ENCODE measurements at regions not wholly inside any gene's neighbourhood (a gene's known extent, or its start where the extent isn't known, plus 50 kb on each side); places are given as distances from the start of the nearest gene placed in this dataset.

DNA sequence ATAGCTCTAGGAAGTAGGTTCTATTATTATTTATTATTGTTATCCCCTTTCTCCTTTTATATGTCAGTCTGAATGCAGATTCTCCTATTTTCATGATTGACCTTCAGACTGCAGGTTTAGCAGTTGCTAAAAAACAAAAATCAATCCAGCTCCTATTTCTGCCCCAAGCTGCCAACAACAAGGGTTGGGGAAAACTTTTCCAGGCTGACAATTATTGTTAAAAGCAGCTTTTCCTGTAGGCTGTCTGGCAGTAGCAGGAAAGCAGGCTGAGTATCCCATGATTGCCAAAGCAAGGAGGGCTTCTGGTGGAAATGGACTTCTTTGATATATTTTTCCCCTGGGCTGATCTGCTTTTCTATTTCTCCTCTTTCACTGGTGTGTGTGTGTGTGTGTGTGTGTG, 78.0 kb upstream of the CTLA4 start:
- POLR2A ChIA-PET: interaction anchor here (0.6 to 0.9 kb wide), 4 partner anchors 69 to 296 kb away, joined by 3 to 6 read pairs (median 4); no protein-coding TSS in a partner anchor
- Mint-ChIP-seq H3K9me3 (no peaks in the 10 kb centered on the region), H3K4me3 (no peak overlapping the region), H3K27ac (peak overlapping the region in 1 of 10 donors; percentile 8), H3K27me3 (peaks cover 0 to 3% (median 0%) of the 10 kb centered on the region in 5 donors), H3K36me3 (peaks cover 0 to 2% (median 0%) of the 10 kb centered on the region in 3 donors), H3K4me1 (peaks cover 4 to 11% (median 5%) of the 10 kb centered on the region in 4 donors)
- DNase-seq (no peak), ATAC-seq (no peak)

DNA sequence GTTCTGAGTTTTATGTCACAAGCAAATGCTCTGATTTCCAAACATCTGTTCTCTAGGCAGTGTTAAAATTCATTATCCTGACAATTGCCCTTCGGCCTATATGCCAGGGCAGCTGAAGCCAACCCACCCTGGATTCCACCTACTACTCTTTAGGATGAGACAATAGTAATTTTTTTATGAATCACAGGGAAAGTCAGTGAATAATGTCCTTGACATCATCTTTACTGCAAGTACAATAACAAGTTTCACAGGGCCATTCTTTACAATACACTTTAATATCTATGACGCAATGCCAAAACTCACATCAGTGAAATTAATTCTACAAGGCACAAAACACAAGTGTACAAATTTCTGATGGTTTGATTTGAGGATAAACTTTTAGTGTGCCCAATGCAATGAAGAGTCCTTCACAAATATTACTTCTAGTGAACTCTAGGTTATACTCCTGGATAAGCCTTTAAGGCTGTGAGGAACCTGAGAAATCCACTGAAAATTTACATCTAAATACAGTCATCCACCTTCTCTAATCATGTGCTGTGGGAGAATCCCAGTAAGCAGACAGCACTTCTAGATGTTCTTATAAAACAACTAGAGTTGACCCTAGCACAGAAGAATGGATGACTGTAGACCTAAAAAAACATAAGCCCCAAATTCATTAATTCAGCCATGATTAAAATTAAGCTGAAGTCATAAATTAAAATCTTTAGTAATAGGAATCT, 77.3 kb upstream of the CTLA4 start:
- Mint-ChIP-seq H3K4me3 (no peak overlapping the region), H3K27me3 (peaks cover 0 to 3% (median 0%) of the 10 kb centered on the region in 5 donors), H3K9me3 (no peaks in the 10 kb centered on the region), H3K27ac (peak overlapping the region in 1 of 10 donors; percentile 38), H3K36me3 (peaks cover 0 to 2% (median 0%) of the 10 kb centered on the region in 3 donors), H3K4me1 (peaks cover 0 to 7% (median 3%) of the 10 kb centered on the region in 4 donors)
- POLR2A ChIA-PET: interaction anchor here (0.6 kb wide), 1 partner anchor 72 kb away, joined by 3 read pairs; no protein-coding TSS in a partner anchor
- DNase-seq (no peak), ATAC-seq (no peak)

DNA sequence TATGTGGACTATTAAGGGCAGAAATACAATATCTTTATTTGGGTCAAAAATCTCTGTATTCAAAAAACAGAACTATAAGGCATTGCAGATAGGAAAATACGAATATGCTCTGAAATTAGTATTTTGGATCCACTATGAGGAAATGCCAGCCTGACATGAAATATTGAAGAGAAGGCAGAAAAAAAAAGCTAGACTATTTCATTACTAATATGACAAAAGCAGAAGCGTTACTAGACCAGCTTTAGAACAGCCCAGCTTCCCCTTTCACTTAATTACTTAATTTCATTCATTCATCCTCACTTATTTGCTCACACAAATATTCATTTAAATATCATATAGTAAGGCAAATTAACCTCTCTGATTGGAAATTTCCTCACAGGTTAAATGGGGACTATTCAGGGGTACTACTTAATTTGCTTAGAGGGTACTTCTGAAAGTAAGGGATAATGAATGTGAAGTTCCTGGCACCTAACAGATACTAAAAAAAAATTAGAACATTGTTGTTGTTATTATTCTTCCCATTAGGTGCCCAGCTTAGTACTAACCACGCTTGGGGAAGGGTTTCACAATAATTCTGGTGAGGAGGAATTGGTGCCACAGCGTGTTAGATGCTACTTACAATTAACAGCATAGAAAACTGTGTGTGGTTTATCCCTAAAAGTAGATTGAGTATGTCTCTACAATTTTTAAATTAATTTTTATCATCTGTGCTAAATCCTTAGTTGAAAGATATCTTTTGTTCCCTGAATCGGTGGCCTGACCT, 71.1 kb upstream of the CTLA4 start:
- peaks cover 0 to 13% (median 8%) of the 10 kb centered on the region in 4 donors for H3K4me1 Mint-ChIP-seq
- ATAC-seq (no peak), DNase-seq (no peak)
- H3K9me3 Mint-ChIP-seq: peaks cover 7 to 22% (median 10%) of the 10 kb centered on the region in 9 donors
- POLR2A ChIA-PET: no interaction called here
- H3K4me3 Mint-ChIP-seq: no peak overlapping the region
- peaks cover 0 to 3% (median 0%) of the 10 kb centered on the region in 5 donors for H3K27me3 Mint-ChIP-seq
- H3K36me3 Mint-ChIP-seq: peaks cover 0 to 10% (median 9%) of the 10 kb centered on the region in 3 donors
- peak overlapping the region in 1 of 10 donors; percentile 2 for H3K27ac Mint-ChIP-seq

DNA sequence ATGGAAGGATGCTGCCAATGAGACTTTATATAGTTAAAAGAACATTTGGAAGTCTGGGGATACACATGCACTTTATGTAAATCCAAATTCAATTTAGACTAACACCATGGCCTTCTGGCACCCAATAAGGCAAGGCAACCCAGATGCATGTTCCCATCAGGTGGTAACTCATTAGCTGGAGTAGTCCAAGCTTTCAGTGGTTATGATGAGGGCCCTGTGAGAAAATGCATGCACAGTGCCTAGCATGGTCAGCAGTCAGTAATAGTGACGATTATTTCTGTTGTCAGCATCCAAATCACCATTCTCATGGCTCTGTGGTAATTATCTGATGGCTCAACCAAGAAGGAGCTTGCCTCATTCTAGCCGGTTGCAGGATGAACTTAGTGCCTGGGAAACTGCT, 70.3 kb upstream of the CTLA4 start:
- Mint-ChIP-seq H3K36me3 (peaks cover 0 to 11% (median 10%) of the 10 kb centered on the region in 3 donors), H3K4me3 (no peak overlapping the region), H3K9me3 (peaks cover 8 to 25% (median 14%) of the 10 kb centered on the region in 9 donors), H3K4me1 (peaks cover 2 to 15% (median 9%) of the 10 kb centered on the region in 4 donors), H3K27me3 (no peaks in the 10 kb centered on the region), H3K27ac (no peak overlapping the region)
- no peak for DNase-seq
- POLR2A ChIA-PET: no interaction called here
- no peak for ATAC-seq

DNA sequence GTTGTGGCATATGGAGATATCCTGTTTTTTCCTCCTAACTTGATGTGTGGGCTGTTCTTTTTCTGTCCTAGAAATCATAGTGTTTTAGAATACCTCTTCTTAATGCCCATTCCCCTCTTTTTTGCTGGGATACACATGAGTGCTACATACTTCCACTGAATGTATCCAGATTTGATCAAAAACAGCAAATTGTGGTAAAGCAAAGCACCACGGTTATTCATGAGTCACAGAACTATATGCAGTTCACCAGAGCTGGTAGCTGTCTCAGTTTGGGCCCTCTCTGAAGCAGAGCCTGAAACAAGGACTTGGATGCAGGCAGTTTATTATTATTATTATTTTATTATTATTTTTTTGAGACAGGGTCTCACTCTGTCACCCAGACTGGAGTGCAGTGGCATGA, 69.9 kb upstream of the CTLA4 start:
- DNase-seq (no peak), ATAC-seq (no peak)
- H3K4me1 Mint-ChIP-seq: peaks cover 3 to 19% (median 12%) of the 10 kb centered on the region in 4 donors
- H3K27ac Mint-ChIP-seq: no peak overlapping the region
- no peaks in the 10 kb centered on the region for H3K27me3 Mint-ChIP-seq
- POLR2A ChIA-PET: no interaction called here
- no peak overlapping the region for H3K4me3 Mint-ChIP-seq
- H3K9me3 Mint-ChIP-seq: peaks cover 8 to 25% (median 14%) of the 10 kb centered on the region in 9 donors
- peaks cover 0 to 11% (median 10%) of the 10 kb centered on the region in 3 donors for H3K36me3 Mint-ChIP-seq

DNA sequence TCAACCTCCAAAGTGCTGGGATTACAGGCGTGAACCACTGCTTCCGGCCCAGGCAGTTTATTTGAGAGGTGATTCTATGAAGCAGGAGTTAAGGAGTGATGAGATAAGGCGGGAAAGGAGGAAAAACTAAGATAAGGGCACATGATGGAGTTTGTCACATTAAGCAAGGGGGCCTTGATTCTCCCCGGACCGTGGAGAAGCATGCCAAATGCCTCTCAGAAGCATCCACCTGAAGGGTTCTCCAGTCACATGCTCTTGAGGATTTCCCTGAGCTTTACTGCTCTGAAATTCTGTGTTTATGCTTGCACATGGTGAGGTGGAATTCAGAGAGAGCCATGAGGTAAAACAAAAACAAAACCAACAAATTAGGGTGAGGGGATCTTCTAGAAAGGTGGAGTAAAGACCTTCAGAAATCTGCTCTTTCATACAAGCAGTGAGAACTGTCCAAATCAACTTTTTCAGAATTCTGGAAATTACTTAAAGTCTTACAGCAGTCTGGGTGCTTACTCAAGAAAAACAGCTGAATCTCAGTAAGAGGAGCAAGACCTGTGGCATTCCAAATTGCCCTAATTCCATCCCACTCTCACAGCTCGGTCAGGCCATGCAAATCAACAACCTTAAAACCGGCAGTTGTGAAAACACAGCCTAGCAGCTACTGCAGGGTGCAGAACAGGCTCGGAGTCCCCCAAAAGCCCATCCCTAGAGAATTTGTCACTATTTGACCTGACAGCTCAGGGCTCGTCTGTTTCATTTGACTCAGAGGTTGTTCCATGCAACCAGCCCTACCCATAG, 69.1 kb upstream of the CTLA4 start:
- H3K27ac Mint-ChIP-seq: peak overlapping the region in 2 of 10 donors; percentile 4 to 63
- POLR2A ChIA-PET: interaction anchor here (1.2 kb wide), 1 partner anchor 79 kb away, joined by 3 read pairs; no protein-coding TSS in a partner anchor

DNA sequence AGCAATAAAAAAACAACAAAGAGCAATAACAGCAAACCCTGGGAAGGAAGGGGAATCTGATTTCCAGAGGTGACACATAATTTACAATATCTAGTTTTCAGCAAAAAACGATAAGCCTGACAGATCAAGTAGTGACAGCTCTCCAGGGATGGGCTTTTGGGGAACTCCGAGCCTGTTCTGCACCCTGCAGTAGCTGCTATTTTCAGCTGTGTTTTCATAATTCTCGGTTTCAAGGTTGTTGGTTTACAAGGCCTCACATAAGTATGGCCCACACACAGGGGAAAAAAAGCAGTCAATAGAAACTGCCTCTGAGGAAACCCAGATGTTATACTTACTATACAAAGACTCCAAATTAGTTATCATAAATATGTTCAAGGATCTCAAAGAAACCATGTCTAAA, 67.7 kb upstream of the CTLA4 start:
- no peaks in the 10 kb centered on the region for H3K27me3 Mint-ChIP-seq
- H3K9me3 Mint-ChIP-seq: peaks cover 9 to 28% (median 14%) of the 10 kb centered on the region in 9 donors
- H3K4me1 Mint-ChIP-seq: peaks cover 17 to 41% (median 34%) of the 10 kb centered on the region in 4 donors
- H3K27ac Mint-ChIP-seq: no peak overlapping the region
- no peak for DNase-seq
- ATAC-seq: no peak
- peaks cover 0 to 14% (median 10%) of the 10 kb centered on the region in 3 donors for H3K36me3 Mint-ChIP-seq
- H3K4me3 Mint-ChIP-seq: no peak overlapping the region
- POLR2A ChIA-PET: interaction anchor here (1.7 kb wide), 1 partner anchor 59 kb away, joined by 4 read pairs; no protein-coding TSS in a partner anchor

More for the DNA sequence above, 69.1 kb upstream of the CTLA4 start:
- Mint-ChIP-seq H3K4me3 (no peak overlapping the region), H3K9me3 (peaks cover 8 to 25% (median 14%) of the 10 kb centered on the region in 9 donors), H3K36me3 (peaks cover 0 to 11% (median 10%) of the 10 kb centered on the region in 3 donors), H3K4me1 (peaks cover 8 to 27% (median 20%) of the 10 kb centered on the region in 4 donors), H3K27me3 (no peaks in the 10 kb centered on the region)
- DNase-seq: no peak
- ATAC-seq: no peak

DNA sequence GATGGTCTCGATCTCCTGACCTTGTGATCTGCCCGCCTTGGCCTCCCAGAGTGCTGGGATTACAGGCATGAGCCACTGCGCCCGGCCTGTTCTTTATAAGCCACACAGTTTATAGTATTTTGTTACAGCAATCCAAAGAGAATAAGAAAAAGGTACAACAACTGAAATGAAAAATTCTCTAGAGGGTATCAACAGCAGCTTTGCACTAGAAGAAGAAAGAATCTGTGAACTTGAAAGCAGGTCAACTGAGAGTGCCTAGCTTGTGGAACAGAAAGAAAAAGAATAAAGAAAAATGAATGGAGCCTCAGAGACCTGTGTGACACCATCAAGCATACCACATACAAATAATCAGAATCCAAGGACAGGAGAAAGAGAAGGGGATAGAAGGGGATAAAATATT, 66.8 kb upstream of the CTLA4 start:
- no peak for ATAC-seq
- peaks cover 20 to 47% (median 38%) of the 10 kb centered on the region in 4 donors for H3K4me1 Mint-ChIP-seq
- peaks cover 9 to 28% (median 15%) of the 10 kb centered on the region in 9 donors for H3K9me3 Mint-ChIP-seq
- no peaks in the 10 kb centered on the region for H3K27me3 Mint-ChIP-seq
- POLR2A ChIA-PET: interaction anchor here (1.7 kb wide), 1 partner anchor 60 kb away, joined by 4 read pairs; no protein-coding TSS in a partner anchor
- DNase-seq: no peak
- H3K4me3 Mint-ChIP-seq: peak overlapping the region in 1 of 10 donors; percentile 30
- H3K36me3 Mint-ChIP-seq: peaks cover 0 to 14% (median 10%) of the 10 kb centered on the region in 3 donors
- H3K27ac Mint-ChIP-seq: peak overlapping the region in 3 of 10 donors; percentile 2 to 58 (median 52)

DNA sequence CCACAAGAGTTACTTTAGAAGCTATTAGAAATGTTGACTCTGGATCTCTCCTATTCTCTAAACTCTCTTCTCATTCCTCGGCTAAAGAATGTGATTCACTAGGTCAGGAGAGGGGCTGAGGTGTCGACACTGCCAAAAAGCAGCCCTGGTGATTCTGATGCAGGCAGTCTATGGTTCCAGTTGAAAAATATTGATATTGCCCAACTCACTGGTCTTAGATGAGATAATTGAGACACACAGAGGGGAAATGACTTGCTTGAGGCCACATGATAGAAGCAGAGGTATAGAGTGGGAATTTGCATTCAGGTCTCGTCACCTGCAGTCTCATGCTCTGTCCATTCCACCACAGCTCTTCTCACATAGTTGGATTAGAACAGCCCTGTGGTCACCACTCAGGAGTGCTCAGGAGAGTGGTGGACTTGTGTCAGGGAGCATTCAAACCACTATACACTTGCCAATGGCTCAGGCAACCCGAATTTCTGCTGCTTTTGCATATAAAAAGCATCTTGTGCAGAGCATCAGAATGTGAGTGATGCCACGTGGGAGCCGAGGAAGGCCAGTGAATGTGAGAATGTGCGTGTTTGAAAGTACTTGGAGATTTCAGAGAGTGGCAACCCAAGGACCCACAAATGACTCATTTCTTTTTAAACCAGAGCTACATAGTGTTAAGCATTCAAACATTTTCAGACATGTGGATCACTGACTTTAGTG, 65.1 kb upstream of the CTLA4 start:
- Mint-ChIP-seq H3K36me3 (peaks cover 0 to 14% (median 10%) of the 10 kb centered on the region in 3 donors), H3K27ac (peak overlapping the region in 7 of 10 donors; percentile 16 to 84 (median 75)), H3K9me3 (peaks cover 9 to 28% (median 15%) of the 10 kb centered on the region in 9 donors), H3K27me3 (no peaks in the 10 kb centered on the region), H3K4me1 (peaks cover 20 to 56% (median 44%) of the 10 kb centered on the region in 4 donors), H3K4me3 (peak overlapping the region in 5 of 10 donors; percentile 31 to 79 (median 52))
- POLR2A ChIA-PET: no interaction called here
- ATAC-seq (peak; percentile 19 to 47), DNase-seq (no peak)

DNA sequence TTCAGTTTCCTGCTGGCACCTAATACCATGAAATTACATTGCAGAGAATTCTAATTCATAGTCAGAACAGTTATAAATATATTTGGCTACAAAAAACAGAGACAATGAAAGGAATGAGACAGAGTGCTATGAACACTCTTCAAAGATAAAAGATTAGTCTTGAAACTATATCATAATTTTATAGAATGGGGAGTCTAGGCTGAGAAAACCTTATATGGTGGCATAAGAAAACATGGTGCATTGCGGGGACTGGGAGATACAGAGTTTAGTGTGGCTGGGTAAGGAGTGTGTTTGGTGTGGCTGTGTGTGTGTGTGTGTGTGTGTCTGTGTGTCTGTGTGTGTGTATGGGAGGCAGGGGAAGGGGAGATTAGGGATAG, 64.5 kb upstream of the CTLA4 start:
- H3K4me3 Mint-ChIP-seq: peak overlapping the region in 9 of 10 donors; percentile 23 to 79 (median 52)
- H3K27ac Mint-ChIP-seq: peak overlapping the region in 8 of 10 donors; percentile 0 to 84 (median 76)
- POLR2A ChIA-PET: interaction anchor here (1.9 kb wide), 1 partner anchor 62 kb away, joined by 12 read pairs; no protein-coding TSS in a partner anchor
- peaks cover 0 to 14% (median 10%) of the 10 kb centered on the region in 3 donors for H3K36me3 Mint-ChIP-seq
- H3K27me3 Mint-ChIP-seq: no peaks in the 10 kb centered on the region
- DNase-seq (no peak), ATAC-seq (no peak)
- peaks cover 18 to 58% (median 47%) of the 10 kb centered on the region in 4 donors for H3K4me1 Mint-ChIP-seq
- H3K9me3 Mint-ChIP-seq: peaks cover 9 to 28% (median 15%) of the 10 kb centered on the region in 9 donors

DNA sequence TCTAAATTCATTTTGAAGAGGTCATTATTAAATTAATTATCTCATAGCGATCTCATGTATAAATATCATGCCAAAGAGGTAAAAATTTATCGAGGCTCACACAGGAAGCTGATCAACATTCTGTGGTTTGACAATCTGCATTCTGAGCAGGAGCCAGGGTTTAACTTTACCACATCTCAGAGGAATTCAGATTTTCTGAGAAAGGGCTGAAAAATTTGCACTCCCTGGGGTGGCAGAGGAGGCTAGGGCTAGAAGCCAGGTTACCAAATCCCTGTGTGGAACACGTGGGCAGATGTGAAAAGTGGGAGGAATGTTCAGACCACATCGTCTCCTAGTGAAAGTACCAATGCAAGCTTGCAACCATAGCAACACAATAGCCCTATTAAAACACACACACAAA, 63.5 kb upstream of the CTLA4 start:
- POLR2A ChIA-PET: interaction anchor here (0.7 to 1.9 kb wide), 2 partner anchors 63 to 270 kb away, joined by 3 to 12 read pairs; no protein-coding TSS in a partner anchor
- peak overlapping the region in 8 of 10 donors; percentile 7 to 85 (median 80) for H3K27ac Mint-ChIP-seq
- H3K9me3 Mint-ChIP-seq: peaks cover 9 to 26% (median 14%) of the 10 kb centered on the region in 9 donors
- H3K4me1 Mint-ChIP-seq: peaks cover 20 to 61% (median 51%) of the 10 kb centered on the region in 4 donors
- ATAC-seq (peak; percentile 82 to 86), DNase-seq (peak in 5 of 10 donors; percentile 21 to 44 (median 31))
- H3K36me3 Mint-ChIP-seq: peaks cover 0 to 14% (median 10%) of the 10 kb centered on the region in 3 donors
- H3K4me3 Mint-ChIP-seq: peak overlapping the region; percentile 31 to 79 (median 66)
- no peaks in the 10 kb centered on the region for H3K27me3 Mint-ChIP-seq
